Activated CD8-positive, alpha-beta memory T cell treated with anti-CD3 and anti-CD28 coated beads for 48 hours (primary cell): ENCODE measurements at regions not wholly inside any gene's neighbourhood (a gene's known extent, or its start where the extent isn't known, plus 50 kb on each side); places are given as distances from the start of the nearest gene placed in this dataset.

Experiments used
- DNase-seq, 3 experiments: peaks; one replicate each; pipeline ENCODE4 v3.0.0-alpha.2; 2020; ENCODE audit warnings: low read depth in 2 of 3, low spot score in 2 of 3

GRCh38 chr22:27456696-27457503 is 344.7 kb downstream of the MN1 start:
- no peak for DNase-seq

DNA sequence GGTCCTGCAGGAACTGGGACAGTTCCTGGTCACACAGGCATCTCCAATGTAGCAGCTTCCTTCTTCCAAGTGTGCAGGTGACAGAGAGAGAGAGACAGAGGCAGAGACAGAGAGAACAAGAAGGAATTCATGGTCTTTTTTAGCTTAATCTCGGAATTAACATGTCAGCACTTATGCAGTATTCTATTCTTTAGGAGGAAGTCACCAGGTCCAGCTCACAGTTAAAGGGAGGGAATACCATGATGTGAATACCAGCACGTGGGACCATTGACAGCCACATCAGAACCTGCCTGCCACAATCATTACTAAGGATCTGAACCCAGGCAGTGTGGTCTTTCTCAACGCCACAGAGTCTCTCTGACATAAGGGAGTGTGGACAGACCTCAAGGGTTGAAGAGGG is 341.6 kb downstream of the MN1 start:
- DNase-seq = no peak

GRCh38 chr22:27460591-27461347 is 340.8 kb downstream of the MN1 start:
- DNase-seq = no peak

DNA sequence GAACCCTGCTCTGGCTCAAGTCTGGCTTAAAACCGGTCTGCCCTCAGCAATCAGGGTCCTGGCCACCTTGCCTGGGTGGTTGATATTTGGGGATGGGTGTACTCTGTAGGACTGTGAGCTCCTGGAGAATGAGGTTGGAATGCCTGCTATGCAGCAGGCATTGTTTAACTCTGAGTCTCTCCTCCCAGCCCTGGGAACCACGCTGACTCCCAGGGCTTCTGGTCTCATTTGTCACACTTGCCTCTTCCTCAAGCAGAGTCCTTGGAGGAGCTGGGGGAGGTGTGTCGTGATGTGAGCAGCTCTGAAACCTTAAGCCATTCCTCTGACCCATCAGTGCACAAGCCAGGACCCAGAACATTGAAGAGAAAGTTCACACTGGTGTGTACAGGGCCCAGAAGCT is 340.1 kb downstream of the MN1 start:
- DNase-seq = no peak

- no peak for DNase-seq
Observed at GRCh38 chr22:27462190-27462589, 339.4 kb downstream of the MN1 start.

GRCh38 chr22:27463121-27463660 is 338.4 kb downstream of the MN1 start:
- DNase-seq = no peak

GRCh38 chr22:27466229-27466628 is 335.3 kb downstream of the MN1 start:
- DNase-seq = no peak

DNA sequence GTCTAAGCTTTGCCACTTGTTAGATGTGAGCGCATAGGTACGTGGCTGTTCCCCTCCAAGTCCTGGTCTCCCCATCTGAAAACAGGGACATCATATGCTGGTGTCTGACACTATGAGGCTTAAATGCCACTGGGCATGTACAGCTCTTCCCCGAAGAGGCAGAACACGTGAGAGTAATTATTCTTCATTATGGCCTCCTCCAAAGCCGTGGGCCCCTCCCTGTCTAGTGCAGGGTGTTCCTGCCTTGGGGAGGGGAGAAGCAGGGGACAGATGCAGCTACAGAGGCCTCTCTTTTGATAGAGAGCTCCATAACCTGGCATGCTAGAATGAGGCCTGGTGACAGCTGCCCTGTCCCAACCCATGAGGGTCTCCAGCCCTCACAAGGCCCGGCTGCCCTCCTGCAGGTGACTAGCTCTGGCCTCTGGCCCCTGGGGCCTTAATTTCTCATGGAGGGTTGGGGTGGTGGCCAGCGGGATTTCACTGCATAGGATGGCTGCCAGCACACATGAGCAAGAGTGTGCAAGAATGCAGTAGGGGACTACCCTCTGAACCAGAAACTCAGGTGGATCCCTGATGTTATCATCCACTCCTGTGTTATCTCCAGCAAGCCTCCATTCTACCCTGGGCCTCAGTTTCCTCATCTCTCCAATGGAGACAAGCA is 334.6 kb downstream of the MN1 start:
- DNase-seq = no peak

DNA sequence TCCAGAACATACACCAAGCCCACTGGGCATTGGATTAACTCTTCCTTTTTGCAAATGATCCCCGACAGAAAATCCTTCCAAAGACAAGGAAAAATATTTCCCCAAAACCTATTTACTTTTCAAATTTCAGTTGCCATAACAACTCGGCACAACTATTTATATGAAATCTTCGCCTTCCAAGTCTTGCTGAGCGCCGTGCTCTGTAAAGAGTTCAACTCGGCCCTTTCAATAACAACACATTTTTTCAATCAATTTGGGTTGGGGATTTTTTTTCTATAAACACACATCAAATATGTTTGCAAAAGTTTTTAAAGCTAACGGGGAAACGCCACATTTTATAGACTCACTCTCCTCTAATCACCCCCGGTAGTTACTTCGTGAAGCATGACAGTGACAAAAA is 333.8 kb downstream of the MN1 start:
- no peak for DNase-seq

DNA sequence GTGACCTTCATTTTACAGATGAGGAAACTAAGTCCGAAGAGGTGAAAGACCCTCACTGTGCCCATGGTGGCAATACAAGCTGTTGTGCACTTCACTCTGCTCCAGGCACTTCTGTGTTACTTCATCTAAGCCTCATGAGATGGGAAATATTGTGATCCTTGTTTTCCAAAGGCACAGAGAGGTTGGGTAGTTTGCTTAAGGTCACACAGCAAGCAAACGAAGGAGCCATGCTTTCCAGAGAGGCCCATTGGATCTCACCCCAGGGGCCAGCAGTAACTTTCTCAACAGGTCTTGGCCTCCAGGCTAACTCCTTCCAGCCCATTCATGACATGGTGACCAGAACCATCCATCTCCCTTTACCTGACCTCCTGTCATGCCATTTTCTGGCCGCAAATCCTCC is 332.8 kb downstream of the MN1 start:
- DNase-seq = no peak

DNA sequence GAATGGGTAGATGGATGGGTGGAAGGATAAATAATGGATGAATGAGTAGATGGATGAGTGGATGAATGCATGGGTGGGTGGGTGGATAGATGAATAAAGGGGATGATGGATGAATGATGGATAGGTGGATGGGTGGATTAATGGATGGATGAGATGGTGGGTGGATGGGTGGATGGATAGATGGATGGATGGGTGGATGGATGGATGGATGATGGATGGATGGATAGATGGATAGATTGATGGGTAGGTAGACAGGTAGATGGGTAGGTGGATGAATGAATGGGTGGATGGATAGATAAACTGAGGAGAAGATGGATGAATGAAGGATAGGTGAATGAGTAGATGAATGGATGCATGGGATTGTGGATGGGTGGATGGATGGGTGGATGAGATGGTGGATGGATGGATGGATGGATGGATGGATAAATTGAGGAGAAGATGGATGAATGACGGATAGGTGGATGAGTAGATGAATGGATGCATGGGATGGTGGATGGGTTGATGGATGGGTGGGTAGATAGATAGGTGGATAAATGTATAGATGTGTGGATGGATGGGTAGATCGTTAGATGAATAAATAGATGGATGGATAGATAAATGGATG is 331.3 kb downstream of the MN1 start:
- no peak for DNase-seq

- DNase-seq = no peak
Observed at GRCh38 chr22:27472975-27473374, 328.6 kb downstream of the MN1 start.

- DNase-seq = no peak
Observed at GRCh38 chr22:27473533-27473932, 328.0 kb downstream of the MN1 start.

DNA sequence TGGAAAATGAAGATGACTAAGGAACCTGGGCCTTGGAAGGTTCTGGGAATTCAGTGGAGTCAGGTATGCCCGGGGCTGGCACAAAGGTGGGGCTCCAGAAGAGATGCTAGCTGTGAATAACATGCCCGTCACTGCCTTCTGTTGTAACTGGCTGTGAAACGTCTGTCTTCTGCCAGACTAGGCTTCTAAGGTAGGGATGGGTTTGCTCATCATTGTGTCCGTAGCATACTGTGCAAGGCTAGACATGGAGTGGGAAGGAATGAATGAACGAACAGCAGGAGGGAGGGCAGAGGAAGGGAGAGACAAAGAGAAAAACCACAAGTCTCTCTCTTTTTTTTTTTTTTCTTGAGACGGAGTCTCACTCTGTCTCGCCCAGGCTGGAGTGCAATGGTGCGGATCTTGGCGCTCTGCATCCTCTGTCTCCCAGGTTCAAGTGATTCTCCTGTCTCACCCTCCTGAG is 327.4 kb downstream of the MN1 start:
- DNase-seq = no peak

DNA sequence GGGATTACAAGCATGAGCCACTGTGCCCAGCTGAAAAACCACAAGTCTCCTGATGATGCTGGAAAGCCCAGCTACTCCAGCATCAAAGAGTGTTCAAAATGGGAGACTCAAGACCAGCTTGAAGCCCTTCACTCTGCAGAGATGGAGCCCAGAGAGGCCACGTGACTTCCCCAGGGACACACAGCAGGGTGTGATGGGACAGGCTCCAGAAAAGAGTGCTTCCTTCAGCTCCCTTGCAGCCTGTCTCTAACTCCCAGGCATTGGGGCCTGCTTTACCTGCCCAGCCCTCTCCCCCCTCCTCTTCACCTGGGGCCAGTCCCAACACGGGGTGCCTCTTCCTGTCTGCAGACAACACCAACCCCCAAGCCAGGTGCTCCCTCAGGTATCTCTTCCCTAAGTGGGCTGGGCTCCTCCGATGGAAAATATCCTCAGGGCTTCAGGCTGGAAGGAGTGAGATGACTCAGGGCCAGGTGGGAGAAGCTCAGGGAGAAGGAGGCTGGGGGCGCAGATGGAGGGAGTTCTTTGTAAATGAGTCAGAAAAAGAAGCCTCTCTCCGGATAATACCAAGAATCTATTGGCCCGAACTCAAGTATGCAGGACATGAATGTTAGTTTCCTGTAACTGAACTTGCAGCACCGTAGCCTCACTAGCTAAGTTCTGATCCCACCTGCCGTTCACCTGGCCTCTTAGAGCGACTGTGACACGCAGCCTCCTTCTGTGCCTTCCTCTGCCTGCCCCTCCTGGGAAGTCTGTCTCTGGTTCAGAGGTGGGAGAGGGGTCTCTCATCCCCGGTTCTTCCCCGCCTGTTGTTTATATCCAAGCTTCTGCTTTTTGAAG is 326.6 kb downstream of the MN1 start:
- DNase-seq = no peak

- no peak for DNase-seq
Observed at GRCh38 chr22:27475548-27475897, 326.0 kb downstream of the MN1 start.

DNA sequence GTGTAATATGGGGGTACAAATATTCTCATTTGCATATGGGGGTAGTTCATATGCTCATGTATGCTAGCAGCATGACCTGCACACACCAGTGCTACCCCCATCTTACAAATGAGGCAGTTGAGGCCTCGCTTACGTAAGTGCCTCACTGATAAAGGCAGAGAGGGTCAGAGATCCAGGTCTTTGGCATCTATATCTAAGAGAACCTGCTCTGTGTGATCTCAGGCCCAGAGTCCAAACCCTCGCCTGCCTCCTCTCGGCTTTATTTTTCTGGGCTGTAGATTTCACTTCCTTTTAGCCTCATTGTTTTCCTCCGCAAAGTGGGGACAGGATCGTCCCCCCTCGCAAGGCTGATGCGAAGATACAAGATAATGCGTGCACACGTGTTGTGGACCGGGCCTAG is 325.2 kb downstream of the MN1 start:
- DNase-seq = no peak

DNA sequence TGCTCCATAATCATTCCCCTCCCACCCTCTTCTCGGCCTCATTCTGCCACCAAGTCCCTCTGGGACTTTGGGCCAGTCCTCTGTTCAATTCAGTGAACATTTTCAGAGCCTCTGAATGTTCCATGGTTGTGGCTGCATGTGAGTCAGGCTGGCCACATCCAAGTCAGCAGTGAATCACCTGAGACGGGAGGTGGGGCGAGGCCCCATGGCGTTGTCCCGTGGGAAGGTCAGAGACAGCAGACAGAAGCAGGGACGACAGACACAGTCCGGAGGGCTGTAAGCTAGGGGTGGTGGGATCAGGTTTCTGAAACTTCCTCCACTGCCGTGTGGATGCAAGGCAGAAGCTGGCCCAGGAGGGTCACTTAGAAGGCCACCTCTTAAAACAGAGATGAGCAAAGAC is 324.8 kb downstream of the MN1 start:
- DNase-seq = no peak

DNA sequence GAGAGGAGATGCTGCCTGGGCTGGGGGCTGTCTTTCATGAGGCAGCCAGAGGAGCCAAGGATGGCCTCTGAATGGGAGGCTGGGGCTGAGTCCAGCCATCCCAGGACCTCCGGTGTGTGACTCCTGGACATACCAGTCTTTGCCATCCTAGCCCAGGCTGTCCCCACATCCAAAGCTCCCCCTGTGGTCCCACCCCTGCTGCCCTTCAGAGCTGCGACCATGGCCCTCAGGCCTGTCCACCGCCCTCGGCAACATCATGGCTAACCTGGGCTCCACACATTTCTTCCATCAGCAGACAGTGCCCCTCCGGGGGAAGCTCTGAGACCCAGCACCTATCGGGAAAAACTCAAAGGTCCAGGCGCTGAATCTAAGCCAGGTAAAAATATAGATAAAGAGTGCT is 324.4 kb downstream of the MN1 start:
- no peak for DNase-seq

GRCh38 chr22:27480487-27480886 is 321.1 kb downstream of the MN1 start:
- no peak for DNase-seq

DNA sequence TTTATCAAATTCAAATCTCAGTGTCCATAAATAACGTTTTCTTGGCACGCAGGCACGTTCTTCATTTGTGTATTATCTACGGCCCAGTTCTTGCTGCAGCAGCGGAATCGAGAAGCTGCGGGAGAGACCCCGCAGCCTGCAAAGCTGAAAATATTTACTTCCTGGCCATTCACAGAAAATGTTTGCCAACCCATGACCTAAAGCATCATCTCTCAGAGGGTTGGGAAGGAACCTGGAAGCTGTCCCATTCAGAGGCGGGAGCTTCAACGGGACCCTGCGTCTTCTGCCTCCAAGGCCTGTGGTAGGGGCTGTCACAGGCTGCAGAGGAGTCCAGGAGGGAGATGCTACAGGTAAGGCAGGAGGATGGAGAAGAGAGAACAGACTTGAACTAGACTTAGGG is 319.2 kb downstream of the MN1 start:
- DNase-seq = no peak
